SU-DHL-6 (cell line): ENCODE measurements at regions not wholly inside any gene's neighbourhood (a gene's known extent, or its start where the extent isn't known, plus 50 kb on each side); places are given as distances from the start of the nearest gene placed in this dataset.

Experiments used
- H2AFZ ChIP-seq: fragments of 200-600 bp; sonication (generic); 2 replicates; pipeline ENCODE4 v1.6.1; 2014; ENCODE audit warnings: low read depth, mild to moderate bottlenecking, moderate library complexity, mixed read lengths, antibody characterized with exemption, low read length; ENCODE audit not compliant: severe bottlenecking
- H3F3A ChIP-seq: fragments of 200-600 bp; shearing (Covaris generic); 2 replicates; pipeline ENCODE4 v1.6.0; 2016; ENCODE audit warnings: antibody characterized with exemption, mild to moderate bottlenecking; ENCODE audit not compliant: insufficient read depth
- H3K27ac ChIP-seq: fragments of 200-600 bp; sonication (generic); 2 replicates; pipeline ENCODE4 v1.5.1; 2016; ENCODE audit warnings: low read depth, mild to moderate bottlenecking, low read length, moderate library complexity, mixed read lengths
- H3K27me3 ChIP-seq: fragments of 200-600 bp; sonication (generic), shearing (Covaris generic); 2 replicates; pipeline ENCODE4 v1.6.0; 2014; ENCODE audit warnings: mild to moderate bottlenecking, low read length
- H3K36me3 ChIP-seq: fragments of 200-600 bp; sonication (generic); 2 replicates; pipeline ENCODE4 v1.6.1; 2014; ENCODE audit warnings: mild to moderate bottlenecking, low read length, mixed read lengths
- H3K4me2 ChIP-seq: fragments of 300-600, 200-600 bp; shearing (Covaris generic), sonication (generic); 2 replicates; pipeline ENCODE4 v1.6.0; 2014; ENCODE audit warnings: low read length, low read depth, mild to moderate bottlenecking; ENCODE audit not compliant: poor library complexity, severe bottlenecking
- H3K4me3 ChIP-seq: fragments of 200-600 bp; sonication (generic); 2 replicates; pipeline ENCODE4 v1.5.1; 2014; ENCODE audit warnings: antibody characterized with exemption, low read length, mild to moderate bottlenecking, mixed read lengths; ENCODE audit not compliant: insufficient read depth, poor library complexity, severe bottlenecking
- H3K79me2 ChIP-seq: fragments of 200-600 bp; sonication (generic); 2 replicates; pipeline ENCODE4 v1.6.1; 2014; ENCODE audit warnings: mild to moderate bottlenecking, low read length, moderate library complexity; ENCODE audit not compliant: insufficient read depth
- H3K9ac ChIP-seq: fragments of 200-600 bp; sonication (generic); 2 replicates; pipeline ENCODE4 v1.7.0; 2014; ENCODE audit warnings: mild to moderate bottlenecking, low read length
- H3K9me2 ChIP-seq: fragments of 200-600 bp; sonication (generic); replicated peaks from 2 replicates; pipeline ENCODE4 v1.6.1; 2014; ENCODE audit warnings: low read length; ENCODE audit not compliant: insufficient read depth
- H3K9me3 ChIP-seq: fragments of 200-600 bp; sonication (generic); 2 replicates; pipeline ENCODE4 v1.6.1; 2014; ENCODE audit warnings: low read length, mixed read lengths; ENCODE audit not compliant: insufficient read depth
- H4K20me1 ChIP-seq: fragments of 200-600 bp; sonication (generic); 2 replicates; pipeline ENCODE4 v1.6.1; 2014; ENCODE audit warnings: low read depth, mild to moderate bottlenecking, antibody characterized with exemption, low read length, moderate library complexity, mixed read lengths
- EZH2phosphoT487 ChIP-seq: fragments of 200-600 bp; sonication (generic), shearing (Covaris generic); conservative IDR thresholded peaks from 2 replicates; pipeline ENCODE4 v1.6.1; 2018; ENCODE audit warnings: mild to moderate bottlenecking, antibody characterized with exemption, low read length, moderate library complexity, mixed read lengths
- TF ChIP-seq, protein P1 (sequence below): fragments of 200-600 bp; sonication (generic); IDR thresholded peaks from one replicate; pipeline ENCODE4 v1.5.1; 2017; ENCODE audit warnings: antibody characterized with exemption, mild to moderate bottlenecking, low read length, moderate library complexity; ENCODE audit not compliant: insufficient read depth, poor library complexity, severe bottlenecking

DNA sequence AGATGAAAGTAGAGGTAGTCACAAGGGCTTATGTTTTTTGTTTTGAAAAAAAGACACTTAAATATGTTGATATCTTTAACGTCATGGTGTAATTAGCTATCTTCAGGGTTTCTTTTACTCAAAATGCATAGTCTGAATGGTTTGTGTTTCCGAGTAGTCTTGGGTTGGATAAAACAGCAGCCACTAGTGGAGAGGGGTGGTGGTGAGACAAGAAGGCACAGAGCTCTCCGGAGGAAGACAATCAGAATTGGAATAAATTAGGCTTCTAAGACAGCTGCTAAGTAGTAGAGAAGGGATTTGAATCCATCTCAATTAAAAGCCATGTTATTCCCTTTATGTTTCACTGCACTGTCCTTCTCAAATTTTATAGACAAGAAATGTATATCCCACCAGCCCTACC is 240.4 kb upstream of the VEGFC start:
- Histone ChIP-seq H3K9me2 (no peaks in the 10 kb centered on the region), H4K20me1 (no peaks in the 10 kb centered on the region), H3K36me3 (no peaks in the 10 kb centered on the region), H3K4me3 (no peak overlapping the region), H3K9ac (no peak overlapping the region), H3K27me3 (no peaks in the 10 kb centered on the region), H3K79me2 (no peaks in the 10 kb centered on the region), H2AFZ (no peak overlapping the region), H3K9me3 (no peaks in the 10 kb centered on the region), H3F3A (no peaks in the 10 kb centered on the region), H3K27ac (no peak overlapping the region), H3K4me2 (no peak overlapping the region)
- no peak for TF ChIP-seq EZH2phosphoT487
- TF ChIP-seq, protein P1, sequence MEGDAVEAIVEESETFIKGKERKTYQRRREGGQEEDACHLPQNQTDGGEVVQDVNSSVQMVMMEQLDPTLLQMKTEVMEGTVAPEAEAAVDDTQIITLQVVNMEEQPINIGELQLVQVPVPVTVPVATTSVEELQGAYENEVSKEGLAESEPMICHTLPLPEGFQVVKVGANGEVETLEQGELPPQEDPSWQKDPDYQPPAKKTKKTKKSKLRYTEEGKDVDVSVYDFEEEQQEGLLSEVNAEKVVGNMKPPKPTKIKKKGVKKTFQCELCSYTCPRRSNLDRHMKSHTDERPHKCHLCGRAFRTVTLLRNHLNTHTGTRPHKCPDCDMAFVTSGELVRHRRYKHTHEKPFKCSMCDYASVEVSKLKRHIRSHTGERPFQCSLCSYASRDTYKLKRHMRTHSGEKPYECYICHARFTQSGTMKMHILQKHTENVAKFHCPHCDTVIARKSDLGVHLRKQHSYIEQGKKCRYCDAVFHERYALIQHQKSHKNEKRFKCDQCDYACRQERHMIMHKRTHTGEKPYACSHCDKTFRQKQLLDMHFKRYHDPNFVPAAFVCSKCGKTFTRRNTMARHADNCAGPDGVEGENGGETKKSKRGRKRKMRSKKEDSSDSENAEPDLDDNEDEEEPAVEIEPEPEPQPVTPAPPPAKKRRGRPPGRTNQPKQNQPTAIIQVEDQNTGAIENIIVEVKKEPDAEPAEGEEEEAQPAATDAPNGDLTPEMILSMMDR, result no peak

- Histone ChIP-seq H3K9ac (no peak overlapping the region), H3K36me3 (no peaks in the 10 kb centered on the region), H3K79me2 (no peaks in the 10 kb centered on the region), H2AFZ (no peak overlapping the region), H4K20me1 (no peaks in the 10 kb centered on the region), H3K4me3 (no peak overlapping the region), H3K9me2 (no peaks in the 10 kb centered on the region), H3K9me3 (no peaks in the 10 kb centered on the region), H3F3A (no peaks in the 10 kb centered on the region), H3K27ac (no peak overlapping the region), H3K27me3 (no peaks in the 10 kb centered on the region), H3K4me2 (no peak overlapping the region)
- TF ChIP-seq, protein P1, result no peak
- TF ChIP-seq EZH2phosphoT487, result no peak
These were observed 240.9 kb upstream of the VEGFC start for GRCh38 chr4:177033632-177034031.

DNA sequence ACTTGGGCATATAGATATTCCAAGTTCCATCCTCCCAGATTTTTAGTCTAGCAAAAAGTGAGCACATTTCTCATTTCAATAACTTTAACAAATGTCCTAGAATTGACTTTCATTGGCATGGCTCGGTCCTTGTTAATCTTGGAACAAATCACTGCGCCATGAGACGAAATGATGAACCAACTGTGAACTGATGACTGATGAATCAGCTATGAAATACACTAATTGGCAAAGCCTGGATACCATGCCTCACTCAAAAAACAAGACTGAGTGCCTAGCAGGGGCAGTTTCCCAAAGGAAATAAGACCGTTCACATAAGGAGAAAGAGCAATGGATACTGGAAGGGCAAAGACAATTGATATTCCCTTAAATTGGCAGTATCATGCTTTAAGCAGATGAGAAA is 248.6 kb upstream of the VEGFC start:
- TF ChIP-seq, protein P1, result no peak
- TF ChIP-seq EZH2phosphoT487, result no peak
- H3K36me3 ChIP-seq, result no peaks in the 10 kb centered on the region
- H2AFZ ChIP-seq, result no peak overlapping the region

More for the DNA sequence above, 248.6 kb upstream of the VEGFC start:
- Histone ChIP-seq H4K20me1 (no peaks in the 10 kb centered on the region), H3K4me3 (no peak overlapping the region), H3K9me3 (no peaks in the 10 kb centered on the region), H3K9me2 (no peaks in the 10 kb centered on the region), H3F3A (no peaks in the 10 kb centered on the region), H3K9ac (no peak overlapping the region), H3K4me2 (no peak overlapping the region), H3K27ac (no peak overlapping the region), H3K27me3 (no peaks in the 10 kb centered on the region), H3K79me2 (no peaks in the 10 kb centered on the region)
